CD4-positive, alpha-beta T cell treated with Interleukin-6 at 100 ng/mL for 8 hours (primary cell): ENCODE measurements at regions not wholly inside any gene's neighbourhood (a gene's known extent, or its start where the extent isn't known, plus 50 kb on each side); places are given as distances from the start of the nearest gene placed in this dataset.

Source experiments
- DNase-seq: peaks from one replicate; pipeline ENCODE4 v3.0.0-alpha.2; 2020; ENCODE audit warnings: mixed read lengths, low spot score

DNA sequence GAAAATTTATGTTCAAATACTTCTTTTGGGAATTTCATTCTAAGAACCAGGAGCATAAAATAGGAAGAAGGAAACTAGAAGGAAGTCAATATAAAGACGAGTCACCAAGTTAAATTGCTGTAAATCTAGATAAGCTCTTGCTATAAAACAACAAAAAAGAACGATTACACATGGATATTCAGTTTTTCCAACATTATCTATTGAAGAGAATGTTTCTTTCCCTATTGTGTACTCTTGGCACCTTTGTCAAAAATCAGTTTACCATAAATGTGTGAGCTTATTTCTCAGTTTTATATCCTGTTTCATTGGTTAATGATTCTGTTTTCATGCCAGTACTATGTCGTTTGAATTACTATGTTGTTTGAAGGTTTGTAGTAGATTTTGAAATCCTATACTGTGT lies 536.3 kb upstream of the MKI67 start:
- DNase-seq: no peak

DNA sequence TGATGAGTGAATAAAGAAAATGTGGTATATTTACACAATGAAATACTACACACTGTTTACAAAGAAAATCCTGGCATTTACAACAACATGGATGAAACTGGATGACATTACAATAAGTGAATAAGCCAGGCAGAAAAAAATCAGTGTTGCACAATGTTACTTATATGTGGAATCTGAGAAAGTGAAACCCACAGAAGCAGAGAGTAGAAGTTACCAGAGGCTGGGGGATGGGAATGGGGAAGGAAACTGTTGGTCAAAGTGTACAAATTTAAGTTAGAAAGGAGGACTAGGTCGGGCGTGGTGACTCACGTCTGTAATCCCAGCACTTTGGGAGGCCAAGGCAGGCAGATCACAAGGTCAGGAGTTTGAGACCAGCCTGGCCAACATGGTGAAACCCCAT lies 538.5 kb upstream of the MKI67 start:
- DNase-seq: no peak

DNA sequence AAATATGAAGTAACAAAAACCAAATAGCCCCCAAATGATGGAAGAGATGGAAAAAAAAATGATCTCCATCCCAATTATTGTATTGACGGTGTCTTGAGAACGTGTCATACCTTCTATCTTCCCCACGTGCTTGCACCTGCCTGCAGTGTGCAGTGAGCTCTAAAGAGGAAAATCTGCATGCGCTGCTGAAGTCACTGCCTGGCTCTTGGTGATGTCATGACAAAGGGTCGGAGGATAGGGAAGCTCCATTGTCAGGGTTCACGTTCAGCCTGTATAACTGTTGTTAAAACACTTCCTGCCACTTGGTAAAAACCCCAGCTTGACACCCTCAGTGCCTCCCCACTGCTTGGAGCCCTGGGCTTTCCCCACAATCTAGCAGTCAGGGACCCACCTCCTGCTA lies 549.2 kb upstream of the MKI67 start:
- no peak for DNase-seq

DNA sequence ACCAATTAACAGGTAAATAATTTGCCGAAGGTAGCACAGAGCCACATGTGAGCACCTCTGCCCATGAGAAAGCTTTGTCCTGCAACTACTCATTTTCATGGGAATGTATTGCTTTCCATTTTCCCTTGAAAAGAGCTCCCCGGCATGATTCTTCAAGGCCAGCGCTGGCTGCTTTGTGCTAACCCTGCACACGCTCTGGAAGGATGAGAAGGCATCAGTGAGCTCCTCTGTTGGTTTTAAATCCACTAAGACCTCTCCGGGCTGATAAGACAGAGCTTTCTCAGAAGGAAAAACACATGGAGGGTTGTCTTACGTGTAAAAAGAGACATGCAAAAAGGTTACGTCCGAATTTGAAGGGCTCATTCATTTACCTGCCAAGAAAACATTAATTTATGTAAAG lies 553.9 kb upstream of the MKI67 start:
- no peak for DNase-seq

DNA sequence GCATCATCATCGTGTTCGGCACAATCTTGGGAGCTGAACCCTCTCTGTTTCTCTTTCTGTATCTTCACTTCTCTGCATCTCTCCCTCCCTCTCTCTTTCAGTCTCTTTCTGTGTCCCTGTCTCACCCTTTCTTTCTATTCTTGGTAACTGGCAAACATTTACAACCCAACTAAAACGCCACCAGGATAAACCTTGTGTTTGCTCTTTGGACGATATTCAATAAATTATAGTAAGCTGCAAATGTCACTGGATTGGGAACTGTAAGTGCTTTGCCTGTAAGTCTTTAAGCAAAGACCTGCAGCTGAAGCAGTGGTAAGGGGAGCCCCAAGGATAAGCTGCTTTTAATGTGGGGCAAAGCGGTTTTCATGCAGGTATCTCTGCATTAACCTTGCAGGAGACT lies 558.0 kb upstream of the MKI67 start:
- no peak for DNase-seq

DNA sequence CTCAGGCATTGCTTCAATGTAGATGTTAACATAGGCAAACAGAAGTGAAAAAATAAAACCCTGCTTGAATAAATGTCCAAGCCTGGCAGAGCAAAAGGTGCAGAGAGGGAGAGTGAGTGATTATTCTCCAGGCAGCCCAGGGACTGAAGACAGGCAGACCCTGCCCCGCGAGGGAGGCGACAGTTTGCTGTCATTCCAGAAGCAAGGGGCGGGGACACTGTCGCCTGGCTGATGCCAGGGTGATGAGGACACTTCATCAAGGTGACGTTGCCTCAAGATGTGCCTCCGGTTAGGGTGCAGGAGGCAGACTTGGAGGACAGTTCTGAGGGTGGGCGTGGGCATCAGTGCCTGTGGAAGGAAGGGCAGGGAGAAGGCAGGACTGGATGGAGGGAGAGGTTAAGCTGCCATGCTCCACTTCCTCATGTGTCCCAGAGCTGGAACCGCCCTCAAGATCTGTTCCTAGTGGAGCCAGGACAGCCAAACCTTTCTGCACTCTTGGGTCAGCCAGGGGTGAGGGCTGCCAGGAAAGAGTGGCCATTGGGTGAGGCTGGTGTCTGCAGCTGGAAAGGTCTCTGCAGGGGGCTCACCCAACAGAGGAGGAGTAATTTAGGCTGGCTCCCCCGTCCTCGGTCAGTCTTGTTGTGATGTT lies 560.5 kb upstream of the MKI67 start:
- no peak for DNase-seq

DNA sequence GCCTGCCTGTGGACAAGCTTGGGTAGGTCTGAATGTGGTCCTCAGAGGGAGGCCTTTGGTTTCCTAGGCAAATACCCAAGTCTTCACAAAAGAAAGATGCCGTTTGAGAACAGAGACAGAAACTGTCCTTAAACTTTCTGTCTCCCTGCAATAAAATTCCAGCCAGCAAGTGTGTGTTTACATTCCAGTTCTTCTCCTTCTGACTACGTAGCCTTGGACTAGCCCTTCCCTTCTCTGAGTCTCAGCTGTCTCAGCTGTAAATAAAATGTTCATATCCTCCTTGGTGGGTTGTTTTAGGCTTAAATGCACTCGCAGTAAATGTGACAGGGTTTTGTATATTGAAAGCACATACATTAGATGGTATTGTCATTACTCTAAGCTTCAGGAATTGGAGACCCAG lies 561.2 kb upstream of the MKI67 start:
- no peak for DNase-seq

DNA sequence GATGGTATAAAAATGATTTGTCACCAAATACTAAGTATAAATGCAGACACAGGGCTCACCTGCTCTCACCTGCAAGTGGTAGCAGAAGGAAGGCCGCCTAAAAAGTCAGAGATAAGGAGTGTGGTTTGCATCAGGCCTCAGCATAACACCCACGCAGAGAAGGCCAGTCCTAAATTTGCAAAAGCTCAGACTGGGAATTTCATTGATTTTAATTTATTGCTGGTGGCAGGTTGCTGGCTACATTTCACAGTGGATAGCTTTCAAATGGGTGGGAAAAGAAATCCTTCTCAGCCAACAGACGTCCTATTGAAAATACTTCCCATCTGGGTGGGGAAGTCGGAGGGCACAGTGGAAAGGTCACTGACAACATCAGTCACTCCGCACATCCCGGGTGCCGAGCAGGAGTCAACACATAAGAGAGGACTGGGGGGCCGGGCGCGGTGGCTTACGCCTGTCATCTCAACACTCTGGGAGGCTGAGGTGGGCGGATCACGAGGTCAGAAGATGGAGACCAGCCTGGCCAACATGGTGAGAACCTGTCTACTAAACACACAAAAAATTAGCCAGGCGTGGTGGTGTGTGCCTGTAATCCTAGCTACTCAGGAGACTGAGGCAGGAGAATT lies 561.8 kb upstream of the MKI67 start:
- DNase-seq: no peak

DNA sequence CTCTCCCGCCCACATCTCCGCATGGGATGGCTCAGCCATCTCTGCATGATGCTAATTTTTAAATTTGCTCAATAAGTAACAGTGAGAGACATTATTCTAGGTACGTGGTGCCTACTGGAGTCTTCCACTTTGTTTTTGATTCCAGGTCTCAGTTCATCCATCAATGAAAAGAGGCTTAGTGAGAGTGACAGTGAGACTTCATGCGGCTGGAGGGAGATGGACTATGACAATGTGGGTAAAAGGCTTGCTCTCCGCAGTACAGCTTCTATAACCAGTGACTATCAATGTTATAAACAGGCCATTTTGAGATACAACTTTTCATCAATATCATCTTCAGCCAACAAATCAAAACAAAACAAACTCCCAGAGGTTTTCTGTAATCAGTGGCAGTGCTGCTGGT lies 563.4 kb upstream of the MKI67 start:
- DNase-seq: no peak

DNA sequence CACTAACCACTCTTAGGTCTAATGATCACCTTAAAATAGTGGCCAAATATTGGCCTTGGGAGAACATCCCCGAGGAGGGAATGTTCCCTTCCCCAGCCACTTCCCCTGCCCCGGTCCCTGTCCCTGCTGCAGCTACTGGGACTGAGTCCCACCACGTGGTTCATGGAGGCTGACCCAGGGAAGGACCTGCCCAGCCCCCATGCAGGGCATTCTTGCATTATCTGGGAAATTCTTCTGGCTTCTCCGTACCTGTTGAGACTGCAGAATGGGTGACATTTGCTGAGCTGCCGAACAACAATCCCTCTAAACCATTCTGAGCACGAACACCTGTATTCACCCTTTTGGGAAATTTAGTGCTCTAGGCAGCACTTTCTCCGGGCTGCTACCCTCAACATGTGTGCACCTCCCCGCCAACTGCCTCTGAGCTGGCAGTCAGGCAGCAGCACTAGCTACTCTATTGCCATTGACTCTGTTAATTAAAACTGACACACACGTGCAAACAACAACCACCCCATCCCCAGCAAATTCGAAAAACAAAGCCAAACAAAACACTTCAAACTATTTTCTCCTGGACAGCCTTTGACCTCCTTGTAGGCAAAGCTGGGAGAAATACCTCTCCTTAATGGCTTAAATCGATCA lies 567.4 kb upstream of the MKI67 start:
- DNase-seq: no peak

DNA sequence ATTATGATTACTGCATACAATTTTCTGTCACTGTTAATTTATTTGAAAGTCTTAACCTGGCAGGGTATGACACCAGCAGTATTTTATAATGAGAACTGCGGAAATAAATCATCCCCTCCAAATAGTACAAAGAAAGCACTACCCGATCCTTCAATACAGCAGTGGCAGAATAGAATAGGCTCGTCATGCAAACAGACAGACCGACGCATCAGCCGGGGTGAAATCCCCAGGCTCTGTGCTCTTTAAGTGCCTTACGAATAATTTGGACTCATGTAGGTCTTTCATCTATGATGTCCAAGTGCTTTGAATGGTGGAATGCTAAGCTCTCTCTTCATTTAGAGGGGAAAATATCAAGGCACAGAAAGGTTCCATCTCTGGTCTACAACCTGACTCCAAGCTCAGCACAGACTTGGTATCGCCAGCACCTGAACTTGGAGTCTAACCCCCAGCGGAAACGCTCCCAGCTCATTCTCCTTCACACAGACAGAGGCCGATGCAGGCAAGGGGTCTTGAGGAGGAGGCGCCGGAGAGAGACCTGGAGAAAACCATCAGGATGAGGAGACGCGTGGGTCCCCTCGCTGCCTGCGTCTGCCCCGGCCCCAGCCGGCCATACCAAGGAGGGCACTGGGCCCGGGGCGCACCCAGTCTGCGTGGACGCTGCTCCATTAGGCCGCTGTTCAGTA lies 568.1 kb upstream of the MKI67 start:
- DNase-seq: no peak

DNA sequence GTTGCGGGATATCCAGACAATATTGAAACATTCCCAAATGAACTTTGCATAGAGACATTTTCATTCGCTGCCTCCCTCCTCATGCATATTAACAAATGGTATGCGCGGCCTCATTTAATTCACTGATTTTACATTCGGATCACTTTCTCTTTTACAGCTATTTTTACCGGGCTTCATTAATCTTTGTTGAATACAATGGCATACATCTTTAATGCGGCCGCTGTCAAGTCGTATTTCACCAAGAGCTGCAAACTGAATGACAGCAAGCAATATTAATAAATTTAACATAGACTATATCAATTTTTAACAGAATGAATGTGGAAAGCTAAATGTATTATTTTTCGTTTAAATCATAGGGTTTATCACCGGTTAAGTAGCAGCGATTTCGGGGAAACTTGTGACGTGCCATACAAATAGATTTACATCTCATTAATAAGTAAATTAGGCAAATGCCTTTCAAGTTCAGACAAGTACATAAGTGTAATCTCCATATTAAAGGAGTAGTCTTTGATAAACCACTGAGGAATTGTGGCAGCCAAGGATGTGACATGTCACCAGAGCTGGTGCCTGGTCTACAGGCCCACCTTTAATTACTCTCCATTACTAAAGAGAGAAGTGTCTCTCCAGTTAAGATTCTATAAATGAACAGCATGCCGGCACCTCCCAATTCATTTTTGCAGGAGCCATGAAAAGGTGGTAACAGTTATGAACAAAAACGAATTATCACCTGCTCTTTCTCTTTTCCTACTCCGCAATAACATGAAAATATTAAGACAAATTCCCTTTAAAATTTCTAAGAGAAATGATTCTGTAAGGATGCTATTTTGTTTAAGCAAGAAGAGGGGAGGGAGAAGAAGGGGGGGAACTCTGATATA lies 568.9 kb upstream of the MKI67 start:
- no peak for DNase-seq

DNA sequence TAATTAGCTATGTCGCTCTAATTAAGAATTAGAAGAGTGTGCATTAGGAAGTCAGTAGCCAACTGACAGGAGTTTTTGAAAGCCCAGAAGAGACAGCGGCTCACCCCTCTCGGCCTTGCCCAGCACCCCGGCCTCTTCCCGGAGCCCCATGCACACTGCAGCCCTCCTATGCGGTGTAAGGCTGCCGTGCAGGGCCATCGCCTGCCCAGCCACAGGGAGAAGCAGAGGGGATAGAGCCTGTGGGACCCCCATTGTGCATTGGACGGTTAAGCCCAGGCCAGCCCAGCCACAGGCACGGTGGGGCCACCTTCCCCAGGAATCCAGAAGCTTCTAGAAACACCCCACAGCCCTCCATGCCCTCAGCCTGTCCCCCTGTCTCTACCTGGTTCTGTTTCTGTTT lies 569.7 kb upstream of the MKI67 start:
- DNase-seq: no peak

DNA sequence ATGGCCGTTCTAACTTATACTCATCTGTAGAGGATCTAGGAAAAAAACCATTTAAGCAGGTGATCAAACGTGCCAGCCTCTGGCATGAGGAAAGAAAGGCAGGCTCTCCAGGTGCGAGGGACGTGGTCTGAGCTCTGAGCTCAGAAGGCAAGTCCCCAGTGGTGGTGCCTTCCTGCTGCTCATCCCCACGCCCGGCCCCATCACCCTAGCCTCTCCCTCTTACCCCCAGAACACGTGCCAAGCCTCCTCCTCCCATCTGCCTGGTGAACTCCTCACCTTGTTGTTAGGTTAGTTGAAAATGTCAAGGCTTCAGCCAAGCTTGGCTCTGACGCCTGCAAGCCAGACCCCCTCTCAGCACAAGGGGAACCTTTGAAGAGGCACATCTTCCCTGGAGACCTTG lies 571.2 kb upstream of the MKI67 start:
- DNase-seq: no peak

DNA sequence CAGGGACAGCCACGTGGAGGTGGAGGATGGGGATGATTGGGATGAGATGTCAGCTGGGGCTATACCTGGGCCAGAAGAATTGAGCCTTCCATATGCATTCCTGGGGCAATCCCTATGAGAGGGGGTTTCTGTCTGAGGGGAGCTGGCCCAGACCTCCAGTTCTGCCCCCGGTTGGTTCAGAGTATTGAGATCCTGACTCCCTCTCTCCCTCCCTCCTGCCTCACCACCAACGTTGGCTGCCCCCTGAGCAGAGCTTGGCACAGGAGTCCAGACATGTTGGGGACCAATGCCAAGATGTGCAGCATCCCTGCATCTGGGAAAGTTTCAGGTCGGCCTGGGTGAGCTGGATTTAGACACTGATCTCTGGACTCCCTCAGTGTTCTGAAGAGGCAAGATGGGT lies 575.2 kb upstream of the MKI67 start:
- no peak for DNase-seq

DNA sequence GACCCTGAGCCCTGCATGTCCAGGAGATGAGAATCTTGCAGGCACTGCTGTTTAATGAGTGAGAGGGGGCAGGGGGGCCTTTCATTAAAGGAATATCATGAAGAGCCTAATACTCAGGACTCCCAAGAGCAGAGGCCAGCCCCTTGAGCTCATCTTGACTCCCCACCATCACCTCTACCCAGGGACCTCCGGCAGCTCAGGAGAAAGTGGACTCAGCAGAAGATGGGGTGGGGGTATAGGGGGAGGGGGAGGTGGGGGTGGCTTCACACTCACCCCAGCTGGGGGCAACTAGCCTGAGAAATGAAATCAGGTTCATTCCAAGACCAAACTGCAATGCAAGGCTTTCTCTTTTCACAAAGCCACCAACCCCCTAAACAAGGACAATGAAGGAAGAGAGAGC lies 575.6 kb upstream of the MKI67 start:
- DNase-seq: no peak

DNA sequence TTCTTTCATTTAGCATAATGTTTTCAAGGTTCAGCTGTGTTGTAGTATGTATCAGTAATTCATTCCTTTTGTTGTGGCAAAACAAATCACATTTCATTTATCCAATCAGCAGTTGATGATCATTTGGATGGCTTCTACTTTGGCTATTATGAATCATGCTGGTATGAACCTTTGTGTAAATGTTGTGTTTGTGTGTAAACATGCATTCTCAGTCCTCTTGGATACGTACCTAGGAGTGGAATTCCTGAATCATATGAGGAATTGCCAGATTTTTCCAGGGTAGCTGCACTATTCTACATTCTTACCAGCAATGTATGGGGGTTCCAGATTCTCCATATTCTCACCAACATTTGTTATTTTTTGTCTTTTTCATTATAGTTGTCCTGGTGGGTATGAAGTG lies 578.5 kb upstream of the MKI67 start:
- DNase-seq: no peak

DNA sequence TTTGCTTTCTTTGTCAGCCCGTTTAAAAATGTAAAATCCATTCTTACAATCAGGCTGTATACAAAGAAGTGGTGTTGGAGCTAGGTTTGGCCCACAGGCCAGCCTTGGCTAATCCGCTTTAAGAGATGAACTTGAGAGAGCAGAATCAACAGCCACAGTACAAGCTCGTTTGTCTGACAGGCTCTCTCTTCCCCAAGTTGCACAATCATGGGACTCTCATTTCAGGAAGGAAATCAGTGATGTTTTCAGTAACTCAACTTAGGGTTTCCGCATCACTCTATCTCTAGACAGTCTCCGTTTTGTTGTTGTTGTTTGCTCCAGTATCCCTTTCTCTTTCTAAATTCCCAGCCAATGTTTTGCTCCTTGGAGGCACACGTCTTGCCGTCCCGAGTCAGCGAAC lies 582.0 kb upstream of the MKI67 start:
- no peak for DNase-seq

DNA sequence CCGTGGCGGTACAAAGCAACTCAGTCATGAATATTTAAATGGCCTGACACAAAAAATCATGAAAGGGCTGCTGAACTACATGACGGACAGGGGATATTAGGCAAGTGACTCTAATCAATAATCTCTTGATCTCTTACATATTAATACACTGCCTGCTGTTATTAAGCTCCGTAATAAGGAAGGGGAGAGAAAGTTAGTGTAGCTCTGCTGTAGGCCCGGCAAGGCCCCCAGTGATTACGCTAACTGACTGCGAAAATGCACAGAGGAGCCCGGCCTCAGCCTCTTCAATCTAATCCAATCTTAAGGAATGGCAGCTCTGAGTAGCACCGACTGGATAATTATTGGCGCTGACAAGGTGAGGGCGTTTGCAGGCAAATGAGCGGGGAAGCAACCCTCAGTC lies 583.5 kb upstream of the MKI67 start:
- DNase-seq: no peak

DNA sequence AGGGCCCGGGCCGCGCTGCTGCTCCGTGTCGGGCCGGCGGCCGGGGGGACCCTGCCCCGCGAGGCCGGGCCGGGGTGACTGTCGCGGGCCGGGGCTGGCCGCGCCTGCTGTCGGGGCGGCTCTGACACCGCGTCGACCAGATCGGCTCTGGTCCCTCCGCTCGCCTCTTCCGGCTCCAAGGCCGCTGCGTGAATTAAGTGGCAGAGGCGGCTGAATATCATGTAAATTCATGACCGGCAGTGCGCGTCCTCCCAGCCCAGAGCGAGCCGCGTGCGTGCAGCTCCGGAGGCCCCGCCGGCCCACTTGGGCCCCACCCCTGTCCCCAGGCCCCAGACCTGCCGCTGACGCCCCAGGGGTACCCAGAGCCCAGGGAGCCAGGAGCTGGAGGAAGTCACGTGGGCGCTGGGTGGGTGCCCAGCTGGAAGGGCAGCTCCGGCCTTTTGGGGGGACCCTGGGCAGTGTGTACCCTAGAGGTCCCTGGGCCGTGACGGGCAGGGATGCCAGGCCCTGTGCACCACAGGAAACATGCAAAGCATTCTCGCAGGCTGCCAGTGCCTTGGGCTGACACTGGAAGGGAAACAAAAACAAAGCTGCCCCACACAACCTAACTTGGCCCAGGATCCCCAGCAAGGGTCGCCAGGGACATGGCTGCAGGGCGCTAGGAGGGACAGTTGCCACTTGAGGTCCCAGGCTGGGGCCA lies 584.0 kb upstream of the MKI67 start:
- DNase-seq: no peak

DNA sequence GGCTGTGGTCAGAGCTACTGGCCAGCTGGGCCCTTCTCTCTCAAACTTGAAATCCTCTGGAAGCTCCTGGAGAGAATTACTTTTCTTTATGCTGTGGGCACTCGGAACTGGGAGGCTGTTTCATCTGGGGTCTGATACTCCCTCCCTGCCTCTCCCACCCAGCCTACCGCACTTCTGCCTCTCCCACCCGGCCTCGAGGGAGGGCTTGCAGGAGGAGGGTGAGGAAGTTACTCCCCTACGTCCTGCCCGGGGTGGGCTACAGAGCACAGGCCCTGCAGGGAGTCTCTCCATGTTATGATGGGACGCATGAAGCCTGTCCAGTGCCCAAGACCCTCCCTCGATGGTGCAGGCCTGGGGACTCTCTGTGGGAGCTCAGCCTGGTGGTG lies 584.6 kb upstream of the MKI67 start:
- no peak for DNase-seq

DNA sequence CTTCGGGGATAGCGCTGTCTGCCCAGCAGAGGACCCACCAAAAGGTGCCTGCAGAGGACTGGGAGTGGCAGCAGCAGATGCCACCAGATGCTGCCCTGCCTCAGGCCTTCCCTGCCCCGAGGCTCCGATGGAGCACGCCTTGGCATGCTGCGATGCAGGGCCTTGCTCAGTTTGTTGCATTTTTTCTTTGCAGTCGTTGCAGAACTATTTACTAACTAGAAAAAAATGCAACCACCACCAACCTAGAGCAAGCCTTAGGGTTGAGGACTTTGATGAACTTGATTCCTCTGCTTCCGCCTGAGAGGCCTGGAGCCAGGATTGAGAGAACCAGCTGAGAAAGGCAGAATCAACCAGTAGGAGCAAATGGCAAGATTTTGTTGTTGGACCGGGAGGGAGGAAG lies 585.6 kb upstream of the MKI67 start:
- no peak for DNase-seq
